Gastroesophageal sphincter (tissue), 3 donors: ENCODE measurements at regions not wholly inside any gene's neighbourhood (a gene's known extent, or its start where the extent isn't known, plus 50 kb on each side); places are given as distances from the start of the nearest gene placed in this dataset.

Experiments
- CTCF ChIP-seq, 4 experiments: fragments of 200-600 bp in 2 of 4; fragments of 450-650 bp in 2 of 4; sonication (generic) in 1 of 4; IDR thresholded peaks; one replicate each; pipeline ENCODE4 v1.5.1; 2017 to 2019; ENCODE audit warnings: antibody characterized with exemption in 4 of 4, mild to moderate bottlenecking in 2 of 4, moderate library complexity in 2 of 4
- EP300 ChIP-seq: sonication (generic); formaldehyde crosslinking; IDR thresholded peaks from one replicate; pipeline ENCODE4 v1.6.1; 2017; ENCODE audit warnings: antibody characterized with exemption, mild to moderate bottlenecking
- POLR2A ChIP-seq, 2 donors: fragments of 450-650 bp; IDR thresholded peaks; one replicate each; pipeline ENCODE4 v1.6.1; 2017; ENCODE audit warnings: antibody characterized with exemption in 2 of 2, mild to moderate bottlenecking in 2 of 2, moderate library complexity in 1 of 2

GRCh38 chr22:48245196-48245485 lies 1482.7 kb downstream of the TBC1D22A start:
- TF ChIP-seq POLR2A (IDR thresholded peaks at IDR 0.05): no peak
- no peak for TF ChIP-seq CTCF (IDR thresholded peaks at IDR 0.05)
- TF ChIP-seq EP300: no peak
